HFFc6 (cell line): ENCODE measurements at regions not wholly inside any gene's neighbourhood (a gene's known extent, or its start where the extent isn't known, plus 50 kb on each side); places are given as distances from the start of the nearest gene placed in this dataset.

ENCODE experiments used
- DNase-seq: peaks from one replicate; pipeline ENCODE4 v3.0.0-alpha.2; 2018
- H3K27ac Mint-ChIP-seq: 2 replicates; pipeline ENCODE4 v1.8.0; 2020; ENCODE audit warnings: mild to moderate bottlenecking, mixed read lengths
- H3K27me3 Mint-ChIP-seq: 2 replicates; pipeline ENCODE4 v1.8.0; 2021; ENCODE audit warnings: mild to moderate bottlenecking, moderate library complexity, mixed read lengths; ENCODE audit not compliant: insufficient read depth
- H3K36me3 Mint-ChIP-seq: 2 replicates; pipeline ENCODE4 v1.8.0; 2021; ENCODE audit warnings: low read depth, mixed read lengths
- H3K4me1 Mint-ChIP-seq: 2 replicates; pipeline ENCODE4 v1.8.0; 2020; ENCODE audit warnings: low read depth, mixed read lengths
- H3K4me3 Mint-ChIP-seq: 2 replicates; pipeline ENCODE4 v1.8.0; 2020; ENCODE audit warnings: mild to moderate bottlenecking, moderate library complexity, mixed read lengths
- H3K9me3 Mint-ChIP-seq: 2 replicates; pipeline ENCODE4 v1.8.0; 2020; ENCODE audit warnings: mild to moderate bottlenecking, mixed read lengths
- CTCF ChIP-seq: fragments of 200-600 bp; sonication (generic); IDR thresholded peaks from 2 replicates; pipeline ENCODE4 v1.5.0; 2021; ENCODE audit warnings: antibody characterized with exemption, mild to moderate bottlenecking

DNA sequence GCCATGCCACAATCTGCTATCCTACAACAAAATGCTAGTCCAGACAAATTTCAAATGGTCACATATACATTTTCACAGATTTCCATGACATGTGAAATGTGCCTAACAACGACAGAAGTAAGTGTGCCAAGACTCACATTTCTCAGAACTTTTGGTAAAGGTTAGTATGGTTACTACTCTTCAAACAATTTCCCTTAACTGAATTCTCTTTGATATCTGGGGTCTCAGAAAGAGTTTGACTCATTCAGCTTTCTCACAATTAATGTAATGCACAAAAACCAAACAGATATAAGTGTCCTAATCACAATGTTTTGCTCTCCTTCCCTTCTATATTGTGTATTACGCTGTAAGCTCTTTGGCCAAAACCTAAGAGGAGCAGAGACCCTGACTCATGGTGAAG, 122.4 kb upstream of the LEF1 start:
- no peak overlapping the region for H3K27ac Mint-ChIP-seq
- no peak for TF ChIP-seq CTCF
- DNase-seq, result no peak
- H3K4me3 Mint-ChIP-seq, result no peak overlapping the region
- no peaks in the 10 kb centered on the region for H3K36me3 Mint-ChIP-seq
- H3K27me3 Mint-ChIP-seq, result peaks cover 5% of the 10 kb centered on the region; the same call in 1 of the 2 replicates
- H3K4me1 Mint-ChIP-seq, result no peaks in the 10 kb centered on the region
- H3K9me3 Mint-ChIP-seq, result no peaks in the 10 kb centered on the region; the same call in 1 of the 2 replicates

GRCh38 chr4:108287834-108288413, 119.2 kb upstream of the LEF1 start:
- Mint-ChIP-seq H3K27ac (no peak overlapping the region), H3K36me3 (no peaks in the 10 kb centered on the region), H3K4me3 (no peak overlapping the region), H3K9me3 (no peaks in the 10 kb centered on the region; the same call in 1 of the 2 replicates), H3K4me1 (no peaks in the 10 kb centered on the region), H3K27me3 (peaks cover 7% of the 10 kb centered on the region; the same call in 1 of the 2 replicates)
- no peak for TF ChIP-seq CTCF
- DNase-seq, result no peak

- Mint-ChIP-seq H3K4me1 (no peaks in the 10 kb centered on the region), H3K9me3 (no peaks in the 10 kb centered on the region; the same call in 1 of the 2 replicates), H3K36me3 (no peaks in the 10 kb centered on the region), H3K27ac (no peak overlapping the region), H3K4me3 (no peak overlapping the region), H3K27me3 (no peaks in the 10 kb centered on the region)
- TF ChIP-seq CTCF, result no peak
- DNase-seq, result no peak
Measured at GRCh38 chr4:108280072-108280471, 111.3 kb upstream of the LEF1 start.

- H3K4me1 Mint-ChIP-seq, result no peaks in the 10 kb centered on the region
- TF ChIP-seq CTCF, result no peak
- no peak overlapping the region for H3K4me3 Mint-ChIP-seq
- no peaks in the 10 kb centered on the region for H3K36me3 Mint-ChIP-seq
- H3K27me3 Mint-ChIP-seq, result no peaks in the 10 kb centered on the region; the same call in 1 of the 2 replicates
- no peak overlapping the region for H3K27ac Mint-ChIP-seq
- no peak for DNase-seq
- no peaks in the 10 kb centered on the region; the same call in 1 of the 2 replicates for H3K9me3 Mint-ChIP-seq
Measured at GRCh38 chr4:108276690-108277089, 108.0 kb upstream of the LEF1 start.

DNA sequence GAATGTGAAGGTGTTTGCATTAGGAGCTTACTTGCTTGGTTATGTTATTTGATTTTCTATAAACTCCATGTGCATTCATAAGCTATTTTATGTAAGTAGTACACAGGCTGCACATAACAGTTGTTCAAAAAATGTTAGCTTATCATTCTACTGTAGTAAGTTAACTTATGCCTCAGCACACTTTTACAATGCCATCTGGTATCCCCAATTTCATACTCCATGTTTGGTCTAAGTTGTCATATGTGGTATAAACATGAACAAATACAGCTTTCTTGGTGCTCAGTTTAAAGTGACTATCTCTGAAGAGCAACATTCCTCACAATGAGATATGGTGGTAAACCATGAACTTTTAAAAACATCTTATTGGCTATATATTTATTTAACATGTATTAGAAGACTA, 104.3 kb upstream of the LEF1 start:
- no peak for DNase-seq
- Mint-ChIP-seq H3K4me3 (no peak overlapping the region), H3K36me3 (no peaks in the 10 kb centered on the region), H3K9me3 (no peaks in the 10 kb centered on the region; the same call in 1 of the 2 replicates), H3K27ac (no peak overlapping the region), H3K27me3 (no peaks in the 10 kb centered on the region; the same call in 1 of the 2 replicates), H3K4me1 (no peaks in the 10 kb centered on the region)
- TF ChIP-seq CTCF, result no peak
